Neural crest cell (in vitro differentiated cells): ENCODE measurements at regions not wholly inside any gene's neighbourhood (a gene's known extent, or its start where the extent isn't known, plus 50 kb on each side); places are given as distances from the start of the nearest gene placed in this dataset.
"Not testable (repeated sequence)": the region's sequence is repeated elsewhere in the genome, so short reads cannot be mapped to it uniquely, and the experiment has no call there.

Experiments
- DNase-seq: peaks from one replicate; pipeline ENCODE4 v3.0.0; 2021; ENCODE audit warnings: low read depth, mixed read lengths, low spot score
- H3K27ac Mint-ChIP-seq: one replicate; pipeline ENCODE4 v1.8.0; 2021; ENCODE audit warnings: mild to moderate bottlenecking, mixed read lengths; ENCODE audit not compliant: unreplicated experiment
- H3K27me3 Mint-ChIP-seq: 2 replicates; pipeline ENCODE4 v1.8.0; 2021; ENCODE audit warnings: low read depth, mild to moderate bottlenecking, mixed read lengths
- H3K36me3 Mint-ChIP-seq: 2 replicates; pipeline ENCODE4 v1.8.0; 2021; ENCODE audit warnings: low read depth, mild to moderate bottlenecking, mixed read lengths
- H3K4me1 Mint-ChIP-seq: 2 replicates; pipeline ENCODE4 v1.8.0; 2021; ENCODE audit warnings: mixed read lengths
- H3K4me3 Mint-ChIP-seq: one replicate; pipeline ENCODE4 v1.8.0; 2021; ENCODE audit warnings: mild to moderate bottlenecking, mixed read lengths
- H3K9me3 Mint-ChIP-seq: 2 replicates; pipeline ENCODE4 v1.8.0; 2021; ENCODE audit warnings: mixed read lengths
- TF ChIP-seq, protein P1 (sequence below): fragments of 200-600 bp; sonication (generic); conservative IDR thresholded peaks from 2 replicates; pipeline ENCODE4 v1.5.0; 2021; ENCODE audit warnings: antibody characterized with exemption, mild to moderate bottlenecking

DNA sequence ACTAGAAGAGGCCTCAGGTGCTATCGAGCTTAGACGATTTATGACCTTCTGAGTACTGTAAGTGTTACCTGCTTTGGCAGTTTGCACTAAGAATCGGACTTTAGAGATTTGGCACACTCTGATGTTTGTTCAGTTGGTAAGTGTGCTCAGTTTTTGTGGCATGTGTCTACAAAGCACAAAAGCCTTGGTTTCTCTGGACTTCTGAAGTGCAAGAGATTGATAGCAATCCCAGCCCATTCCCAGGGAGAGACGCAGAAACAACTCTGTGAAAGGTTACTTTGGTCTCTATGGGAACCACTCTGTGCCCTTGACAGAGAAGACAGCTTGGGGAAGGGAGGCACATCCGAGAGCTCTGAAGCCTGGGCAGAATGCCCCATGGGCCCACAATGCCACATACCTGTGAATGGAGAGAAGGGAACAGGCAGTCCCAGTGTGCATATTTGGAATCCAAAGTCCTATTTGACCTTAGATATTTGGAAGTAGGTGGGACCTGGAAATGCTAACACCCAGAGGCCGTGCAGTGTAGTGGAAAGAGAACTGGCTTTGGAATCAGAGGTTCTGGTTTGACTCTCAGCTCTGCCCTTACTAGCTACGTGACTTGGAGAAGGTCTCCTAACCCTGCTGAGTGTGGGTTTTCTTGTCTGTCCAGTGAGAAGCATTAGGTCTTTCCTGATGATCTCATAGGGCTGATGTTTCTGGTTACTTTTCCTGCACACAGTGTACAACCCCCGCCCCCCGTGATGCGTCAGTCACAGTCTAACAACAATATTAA, 194.3 kb upstream of the VLDLR start:
- Mint-ChIP-seq H3K4me3 (no peak overlapping the region), H3K27me3 (no peaks in the 10 kb centered on the region), H3K9me3 (peaks cover 7% of the 10 kb centered on the region), H3K27ac (no peak overlapping the region), H3K4me1 (peaks cover 5% of the 10 kb centered on the region), H3K36me3 (peaks cover 3% of the 10 kb centered on the region)
- no peak for DNase-seq
- TF ChIP-seq, protein P1, sequence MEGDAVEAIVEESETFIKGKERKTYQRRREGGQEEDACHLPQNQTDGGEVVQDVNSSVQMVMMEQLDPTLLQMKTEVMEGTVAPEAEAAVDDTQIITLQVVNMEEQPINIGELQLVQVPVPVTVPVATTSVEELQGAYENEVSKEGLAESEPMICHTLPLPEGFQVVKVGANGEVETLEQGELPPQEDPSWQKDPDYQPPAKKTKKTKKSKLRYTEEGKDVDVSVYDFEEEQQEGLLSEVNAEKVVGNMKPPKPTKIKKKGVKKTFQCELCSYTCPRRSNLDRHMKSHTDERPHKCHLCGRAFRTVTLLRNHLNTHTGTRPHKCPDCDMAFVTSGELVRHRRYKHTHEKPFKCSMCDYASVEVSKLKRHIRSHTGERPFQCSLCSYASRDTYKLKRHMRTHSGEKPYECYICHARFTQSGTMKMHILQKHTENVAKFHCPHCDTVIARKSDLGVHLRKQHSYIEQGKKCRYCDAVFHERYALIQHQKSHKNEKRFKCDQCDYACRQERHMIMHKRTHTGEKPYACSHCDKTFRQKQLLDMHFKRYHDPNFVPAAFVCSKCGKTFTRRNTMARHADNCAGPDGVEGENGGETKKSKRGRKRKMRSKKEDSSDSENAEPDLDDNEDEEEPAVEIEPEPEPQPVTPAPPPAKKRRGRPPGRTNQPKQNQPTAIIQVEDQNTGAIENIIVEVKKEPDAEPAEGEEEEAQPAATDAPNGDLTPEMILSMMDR = no peak

DNA sequence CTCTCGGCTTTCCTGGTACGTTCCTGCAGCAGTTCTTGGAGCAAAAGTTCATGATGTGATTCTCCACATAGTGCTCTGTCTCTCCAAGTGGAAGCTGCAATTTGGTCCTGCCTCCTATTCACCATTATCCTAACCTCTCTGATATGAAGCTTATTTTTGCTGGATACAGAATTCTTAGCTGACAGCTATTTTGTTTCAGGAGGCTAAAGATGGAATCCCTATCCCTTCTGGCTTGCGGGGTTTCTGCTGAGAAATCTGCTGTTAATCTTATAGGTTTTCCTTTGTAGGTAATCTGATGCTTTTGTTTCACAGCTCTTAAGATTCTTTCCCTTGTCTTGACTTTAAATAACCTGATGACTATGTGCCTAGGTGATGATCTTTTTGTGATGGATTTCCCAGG, 181.6 kb upstream of the VLDLR start:
- TF ChIP-seq, protein P1 = no peak
- Mint-ChIP-seq H3K9me3 (peaks cover 28% of the 10 kb centered on the region), H3K27me3 (no peaks in the 10 kb centered on the region), H3K27ac (no peak overlapping the region), H3K36me3 (peaks cover 29% of the 10 kb centered on the region), H3K4me1 (no peaks in the 10 kb centered on the region), H3K4me3 (no peak overlapping the region)
- no peak for DNase-seq

DNA sequence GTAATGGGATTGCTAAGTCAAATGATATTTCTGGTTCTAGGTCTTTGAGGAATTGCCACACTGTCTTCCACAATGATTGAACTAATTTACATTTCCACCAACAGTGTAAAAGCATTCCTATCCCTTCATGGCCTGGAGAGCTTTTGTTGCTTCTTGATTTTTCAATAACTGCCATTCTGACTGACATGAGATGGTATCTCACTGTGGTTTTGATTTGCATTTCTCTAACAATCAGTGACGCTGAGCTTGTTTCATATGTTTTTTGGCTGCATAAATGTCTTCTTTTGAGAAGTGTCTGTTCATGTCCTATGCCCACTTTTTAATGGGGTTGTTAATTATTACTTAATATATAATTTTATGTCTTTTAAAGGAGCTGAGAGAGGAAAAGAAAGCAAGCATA, 177.7 kb upstream of the VLDLR start:
- not testable (repeated sequence) for H3K27ac Mint-ChIP-seq, H3K4me1 Mint-ChIP-seq, H3K27me3 Mint-ChIP-seq, H3K4me3 Mint-ChIP-seq, DNase-seq
- Mint-ChIP-seq H3K36me3 (peaks cover 24% of the 10 kb centered on the region), H3K9me3 (peaks cover 17% of the 10 kb centered on the region)

GRCh38 chr9:2448193-2448738, 173.3 kb upstream of the VLDLR start:
- Mint-ChIP-seq H3K27ac (no peak overlapping the region), H3K36me3 (peaks cover 7% of the 10 kb centered on the region), H3K4me3 (no peak overlapping the region), H3K9me3 (no peaks in the 10 kb centered on the region), H3K27me3 (no peaks in the 10 kb centered on the region), H3K4me1 (no peaks in the 10 kb centered on the region)
- DNase-seq = no peak
- TF ChIP-seq, protein P1 = no peak

GRCh38 chr9:2453106-2453505, 168.5 kb upstream of the VLDLR start:
- TF ChIP-seq, protein P1 = no peak
- H3K4me1 Mint-ChIP-seq = no peaks in the 10 kb centered on the region
- H3K27ac Mint-ChIP-seq = no peak overlapping the region
- H3K4me3 Mint-ChIP-seq = no peak overlapping the region
- H3K9me3 Mint-ChIP-seq = no peaks in the 10 kb centered on the region
- peaks cover 3% of the 10 kb centered on the region for H3K36me3 Mint-ChIP-seq
- no peak for DNase-seq
- no peaks in the 10 kb centered on the region for H3K27me3 Mint-ChIP-seq

DNA sequence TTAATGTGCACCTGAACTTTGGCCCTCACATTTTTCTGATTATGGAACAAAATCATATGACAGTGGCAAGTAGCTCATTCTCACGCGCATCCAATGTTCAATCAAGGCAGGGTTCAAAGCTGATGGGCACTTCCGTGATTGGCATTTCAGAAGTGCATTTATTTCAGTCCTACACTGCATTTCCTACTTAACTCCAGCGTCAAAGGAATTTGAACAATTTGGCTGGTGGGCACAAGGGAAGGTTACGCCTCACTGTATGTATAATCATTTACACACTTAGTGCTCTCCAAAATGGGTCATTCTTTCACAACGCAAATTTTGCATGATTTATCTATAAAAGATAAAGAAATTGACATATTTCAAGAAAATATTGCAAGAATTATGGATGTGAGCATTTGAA, 167.9 kb upstream of the VLDLR start:
- no peak for DNase-seq
- Mint-ChIP-seq H3K9me3 (no peaks in the 10 kb centered on the region), H3K4me1 (no peaks in the 10 kb centered on the region), H3K4me3 (no peak overlapping the region), H3K27ac (no peak overlapping the region), H3K27me3 (no peaks in the 10 kb centered on the region), H3K36me3 (no peaks in the 10 kb centered on the region)
- TF ChIP-seq, protein P1 = no peak
